Stimulated activated naive B cell treated with anti-CD40 and anti-IgM and Interleukin-4, amounts not matched to agents 10 μg/mL and 1 μg/mL and 100 μg/mL, for 72 hours (primary cell): ENCODE measurements at regions not wholly inside any gene's neighbourhood (a gene's known extent, or its start where the extent isn't known, plus 50 kb on each side); places are given as distances from the start of the nearest gene placed in this dataset.

ENCODE experiments used
- ATAC-seq, 2 donors: fragments of 150-1000 bp; cut with Tn5 transposase; replicated peaks; 2 replicates each; pipeline ENCODE4 v1.10.0; 2021; ENCODE audit warnings: moderate library complexity in 1 of 2
- DNase-seq: peaks from one replicate; pipeline ENCODE4 v3.0.0; 2021
- H3K27ac Mint-ChIP-seq: one replicate; pipeline ENCODE4 v1.8.0; 2022; ENCODE audit warnings: mild to moderate bottlenecking, mixed read lengths
- H3K27me3 Mint-ChIP-seq, 2 donors: one replicate each; pipeline ENCODE4 v1.8.0; 2022; ENCODE audit warnings: mixed read lengths in 2 of 2
- H3K36me3 Mint-ChIP-seq, 2 donors: one replicate each; pipeline ENCODE4 v1.8.0; 2022; ENCODE audit warnings: mixed read lengths in 2 of 2, mild to moderate bottlenecking in 1 of 2
- H3K4me1 Mint-ChIP-seq, 2 donors: one replicate each; pipeline ENCODE4 v1.8.0; 2022; ENCODE audit warnings: mixed read lengths in 2 of 2, mild to moderate bottlenecking in 1 of 2
- H3K4me3 Mint-ChIP-seq, 2 donors: one replicate each; pipeline ENCODE4 v1.8.0; 2022; ENCODE audit warnings: mild to moderate bottlenecking in 2 of 2, mixed read lengths in 2 of 2, moderate library complexity in 1 of 2
- H3K9me3 Mint-ChIP-seq, 2 donors: one replicate each; pipeline ENCODE4 v1.8.0; 2022; ENCODE audit warnings: mixed read lengths in 2 of 2, mild to moderate bottlenecking in 1 of 2

DNA sequence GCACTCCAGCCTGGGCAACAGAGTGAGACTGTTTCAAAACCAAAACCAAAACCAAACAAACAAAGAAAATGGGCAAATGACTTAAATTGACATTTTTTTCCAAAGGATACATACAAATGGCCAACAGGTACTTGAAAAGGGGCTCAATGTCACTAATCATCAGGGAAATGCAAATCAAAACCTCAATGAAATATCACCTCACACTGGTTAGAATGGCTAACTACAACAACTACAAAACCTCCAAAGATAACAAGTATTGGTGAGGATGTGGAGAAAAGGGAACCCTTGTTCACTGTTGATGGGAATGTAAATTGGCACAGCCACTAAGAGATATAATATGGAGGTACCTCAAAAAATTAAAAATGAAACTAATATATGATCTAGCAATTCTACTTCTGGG is 213.2 kb upstream of the HS6ST1 start:
- Mint-ChIP-seq H3K4me3 (no peak overlapping the region), H3K36me3 (no peaks in the 10 kb centered on the region), H3K27ac (no peak overlapping the region), H3K27me3 (peaks cover 3 to 12% of the 10 kb centered on the region in 2 donors), H3K4me1 (peaks cover 0 to 5% of the 10 kb centered on the region in 2 donors), H3K9me3 (no peaks in the 10 kb centered on the region)
- DNase-seq (no peak), ATAC-seq (no peak)

DNA sequence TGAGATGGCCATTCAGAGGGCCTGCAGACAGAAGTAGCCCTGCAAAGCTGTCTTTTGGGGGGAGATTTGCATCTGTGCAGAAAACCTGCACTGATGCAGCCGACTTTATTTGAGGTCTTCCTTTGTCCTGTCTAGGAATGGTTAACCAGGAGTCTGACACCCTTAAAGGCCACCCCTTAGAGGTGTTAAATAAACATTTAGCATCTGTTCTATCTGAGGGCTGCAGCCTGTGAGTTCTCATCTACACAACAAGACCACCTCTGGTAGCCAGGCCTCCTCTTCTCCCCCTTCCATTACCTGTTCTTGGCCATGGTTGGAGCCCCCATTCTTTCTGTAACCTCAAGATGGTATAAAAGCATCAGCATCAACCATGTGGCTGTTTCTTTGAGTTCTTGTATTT is 214.4 kb upstream of the HS6ST1 start:
- DNase-seq (no peak), ATAC-seq (no peak)
- H3K9me3 Mint-ChIP-seq: no peaks in the 10 kb centered on the region
- peaks cover 0 to 11% of the 10 kb centered on the region in 2 donors for H3K4me1 Mint-ChIP-seq
- H3K27me3 Mint-ChIP-seq: peaks cover 0 to 4% of the 10 kb centered on the region in 2 donors
- H3K36me3 Mint-ChIP-seq: no peaks in the 10 kb centered on the region
- no peak overlapping the region for H3K4me3 Mint-ChIP-seq
- H3K27ac Mint-ChIP-seq: no peak overlapping the region

DNA sequence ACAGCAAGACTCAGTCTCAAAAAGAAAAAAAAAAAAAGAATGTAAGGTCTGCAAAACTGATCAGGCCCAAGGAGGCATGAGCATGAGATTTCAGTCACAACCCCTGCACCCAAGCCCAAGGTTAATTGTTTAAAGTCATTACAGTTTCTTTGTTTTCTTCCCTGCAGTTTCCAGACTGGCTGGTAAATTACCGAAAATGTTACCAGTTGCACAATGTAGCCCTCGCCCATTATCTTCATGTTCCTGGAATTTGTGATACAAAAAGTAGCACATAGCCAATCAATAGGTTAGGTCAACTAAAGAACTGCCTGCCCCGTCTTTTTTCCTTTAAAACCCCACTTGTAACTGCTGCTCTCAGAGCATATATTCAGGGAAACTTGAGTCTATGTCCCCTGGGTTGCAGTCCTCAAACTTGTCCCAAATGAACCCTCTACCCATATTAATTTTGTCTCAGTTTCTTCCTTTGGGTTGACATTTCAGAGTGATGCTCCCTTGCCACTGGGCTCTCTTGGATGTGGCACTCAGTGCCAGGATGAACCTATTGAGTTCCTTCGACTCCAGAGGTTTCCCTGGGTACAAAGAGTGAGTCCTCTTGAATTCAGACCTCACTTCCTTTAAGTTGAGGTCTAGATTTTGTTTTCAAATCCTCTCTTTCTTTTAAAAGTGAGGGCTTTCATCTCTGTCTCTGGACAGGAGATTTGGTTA is 216.2 kb upstream of the HS6ST1 start:
- Mint-ChIP-seq H3K36me3 (no peaks in the 10 kb centered on the region), H3K4me3 (no peak overlapping the region), H3K9me3 (no peaks in the 10 kb centered on the region), H3K4me1 (peaks cover 0 to 11% of the 10 kb centered on the region in 2 donors), H3K27me3 (no peaks in the 10 kb centered on the region), H3K27ac (no peak overlapping the region)
- ATAC-seq (no peak), DNase-seq (no peak)

DNA sequence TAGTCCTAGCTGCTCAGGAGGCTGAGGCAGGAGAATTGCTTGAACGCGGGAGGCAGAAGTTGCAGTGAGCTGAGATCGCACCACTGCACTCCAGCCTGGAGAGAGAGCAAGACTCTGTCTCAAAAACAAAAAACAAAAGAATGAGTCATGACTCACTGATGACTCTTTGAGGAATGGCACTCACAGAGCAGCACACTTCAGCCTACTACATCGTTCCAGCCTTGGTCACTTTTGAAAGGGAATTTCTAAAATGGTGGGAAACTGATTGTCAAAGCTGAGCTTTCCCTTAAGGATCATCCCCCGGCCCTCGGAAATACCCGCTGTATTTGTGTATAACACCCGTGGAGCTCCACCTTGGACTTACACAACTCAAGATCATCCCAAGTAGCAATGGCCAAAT is 217.3 kb upstream of the HS6ST1 start:
- Mint-ChIP-seq H3K9me3 (no peaks in the 10 kb centered on the region), H3K36me3 (no peaks in the 10 kb centered on the region), H3K27me3 (no peaks in the 10 kb centered on the region), H3K4me3 (no peak overlapping the region), H3K4me1 (peaks cover 0 to 11% of the 10 kb centered on the region in 2 donors), H3K27ac (no peak overlapping the region)
- ATAC-seq: no peak
- no peak for DNase-seq

DNA sequence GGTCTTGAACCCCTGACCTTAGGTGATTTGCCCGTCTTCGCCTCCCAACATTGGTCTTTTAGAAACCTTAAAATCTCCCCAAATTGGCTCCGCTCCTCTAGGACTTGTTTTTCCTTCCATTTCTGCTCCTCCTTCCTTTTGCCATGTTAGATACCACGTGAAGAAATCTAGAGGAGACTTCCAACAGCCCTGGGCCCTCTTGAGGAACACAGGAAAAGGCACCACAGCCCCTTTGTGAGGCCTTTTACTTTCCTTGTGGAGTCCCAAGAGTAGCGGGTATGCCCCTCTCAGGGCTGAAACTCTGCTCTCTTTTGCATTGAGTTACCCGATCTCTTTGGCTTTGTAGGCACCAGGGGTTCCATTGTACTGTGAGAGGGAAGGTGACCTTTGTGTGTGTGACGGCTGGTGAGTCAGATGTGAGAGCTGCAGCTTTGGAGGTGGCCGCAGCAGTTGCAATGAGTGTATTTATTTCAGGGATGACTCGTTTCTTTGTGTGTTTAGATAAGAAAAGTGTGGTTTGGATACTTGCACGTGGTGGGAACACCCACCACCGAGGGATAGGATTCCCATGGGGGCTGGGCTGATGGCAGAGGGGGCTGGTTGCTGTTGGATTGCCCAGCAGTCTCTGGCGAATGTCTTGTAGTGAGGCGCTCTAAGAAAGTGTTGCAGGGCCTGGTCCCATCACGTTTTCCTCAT is 218.4 kb upstream of the HS6ST1 start:
- H3K27ac Mint-ChIP-seq: no peak overlapping the region
- ATAC-seq: peak; percentile 53 to 68
- DNase-seq: no peak
- no peaks in the 10 kb centered on the region for H3K9me3 Mint-ChIP-seq
- no peaks in the 10 kb centered on the region for H3K36me3 Mint-ChIP-seq
- H3K27me3 Mint-ChIP-seq: no peaks in the 10 kb centered on the region
- no peak overlapping the region for H3K4me3 Mint-ChIP-seq
- peaks cover 0 to 6% of the 10 kb centered on the region in 2 donors for H3K4me1 Mint-ChIP-seq

DNA sequence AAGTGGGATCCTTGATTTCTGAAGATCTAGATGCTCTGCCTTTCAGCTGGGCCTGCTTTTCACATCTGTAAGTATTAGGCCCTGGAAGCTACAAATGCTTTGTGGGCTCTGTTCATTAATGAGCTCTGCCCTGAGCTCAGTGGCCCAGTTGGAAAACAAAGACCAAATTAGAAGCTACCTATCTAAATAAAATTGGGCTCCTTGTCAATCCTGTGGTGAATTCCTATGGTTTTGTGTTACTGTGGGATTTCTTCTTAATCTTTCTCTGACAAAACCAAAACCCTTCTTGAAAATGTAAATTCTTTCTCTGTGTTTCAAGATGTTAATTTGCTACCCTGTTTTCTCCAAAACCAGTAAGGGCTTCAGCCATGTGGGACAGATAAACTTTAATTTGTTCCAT is 219.0 kb upstream of the HS6ST1 start:
- Mint-ChIP-seq H3K27me3 (no peaks in the 10 kb centered on the region), H3K4me3 (no peak overlapping the region), H3K27ac (no peak overlapping the region), H3K36me3 (no peaks in the 10 kb centered on the region), H3K9me3 (no peaks in the 10 kb centered on the region), H3K4me1 (peaks cover 0 to 6% of the 10 kb centered on the region in 2 donors)
- ATAC-seq (no peak), DNase-seq (no peak)

DNA sequence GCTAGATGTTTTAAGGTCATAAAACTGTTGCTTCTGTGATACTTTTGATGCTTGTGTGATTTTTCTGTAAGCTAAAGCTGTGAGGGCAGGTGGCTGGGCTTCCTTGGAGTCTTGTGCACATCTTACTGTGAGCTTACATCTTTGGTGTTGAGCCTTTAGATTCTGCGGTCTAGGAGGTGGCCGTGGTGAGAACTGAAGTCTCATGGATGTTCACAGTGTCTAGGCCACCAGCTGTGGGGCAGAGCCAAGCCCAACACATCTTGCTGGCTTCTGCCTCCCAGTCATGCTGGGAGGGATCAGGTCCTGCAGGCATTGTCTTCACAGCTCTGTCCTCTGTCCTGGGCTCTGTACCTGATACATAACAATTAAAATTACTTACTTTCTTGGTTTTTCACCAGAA is 219.7 kb upstream of the HS6ST1 start:
- H3K27me3 Mint-ChIP-seq: no peaks in the 10 kb centered on the region
- ATAC-seq (no peak), DNase-seq (no peak)
- no peaks in the 10 kb centered on the region for H3K36me3 Mint-ChIP-seq
- no peak overlapping the region for H3K4me3 Mint-ChIP-seq
- H3K9me3 Mint-ChIP-seq: no peaks in the 10 kb centered on the region
- H3K4me1 Mint-ChIP-seq: peaks cover 0 to 6% of the 10 kb centered on the region in 2 donors
- H3K27ac Mint-ChIP-seq: no peak overlapping the region

DNA sequence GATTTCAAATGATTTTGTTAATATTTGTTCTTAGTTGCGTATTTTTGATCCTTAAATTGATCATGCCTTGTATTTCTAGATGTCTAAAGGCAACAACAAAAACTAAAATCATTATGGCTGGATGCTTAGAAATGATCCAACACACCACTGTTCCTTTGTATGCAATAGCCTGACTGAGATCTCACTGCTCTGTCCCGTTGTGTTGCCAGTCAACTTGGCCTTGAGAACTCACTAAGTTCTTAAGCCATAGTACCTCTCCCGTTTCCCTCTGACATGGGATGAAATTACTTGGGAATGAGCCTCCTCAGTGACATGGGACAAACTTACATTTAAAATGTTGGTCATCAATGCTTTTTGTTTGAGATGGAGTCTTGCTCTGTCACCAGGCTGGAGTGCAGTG is 222.0 kb upstream of the HS6ST1 start:
- Mint-ChIP-seq H3K27me3 (no peaks in the 10 kb centered on the region), H3K9me3 (no peaks in the 10 kb centered on the region), H3K4me3 (no peak overlapping the region), H3K4me1 (peaks cover 0 to 6% of the 10 kb centered on the region in 2 donors), H3K36me3 (no peaks in the 10 kb centered on the region), H3K27ac (no peak overlapping the region)
- no peak for ATAC-seq
- DNase-seq: no peak

DNA sequence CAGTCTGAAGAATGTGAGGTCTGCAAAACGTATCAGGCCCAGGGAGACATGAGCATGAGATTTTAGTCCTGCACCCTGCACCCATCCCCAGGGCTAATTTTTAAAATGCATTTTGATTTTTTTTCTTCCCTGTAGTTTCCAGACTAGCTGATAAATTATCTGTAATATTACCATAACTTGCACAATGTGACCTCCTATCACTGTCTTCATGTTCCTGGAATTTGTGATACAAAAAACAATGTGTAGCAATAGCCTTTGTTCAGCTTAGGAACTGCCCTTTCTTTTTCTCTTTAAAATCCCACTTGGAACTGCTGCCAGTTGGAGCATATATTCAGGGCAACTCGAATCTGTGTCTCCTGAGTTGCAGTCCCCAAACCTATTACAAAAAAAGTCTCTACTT is 222.8 kb upstream of the HS6ST1 start:
- Mint-ChIP-seq H3K4me1 (peaks cover 0 to 6% of the 10 kb centered on the region in 2 donors), H3K36me3 (no peaks in the 10 kb centered on the region), H3K4me3 (no peak overlapping the region), H3K27ac (no peak overlapping the region), H3K27me3 (no peaks in the 10 kb centered on the region), H3K9me3 (peaks cover under 1 to 2% of the 10 kb centered on the region in 2 donors)
- ATAC-seq (no peak), DNase-seq (no peak)

DNA sequence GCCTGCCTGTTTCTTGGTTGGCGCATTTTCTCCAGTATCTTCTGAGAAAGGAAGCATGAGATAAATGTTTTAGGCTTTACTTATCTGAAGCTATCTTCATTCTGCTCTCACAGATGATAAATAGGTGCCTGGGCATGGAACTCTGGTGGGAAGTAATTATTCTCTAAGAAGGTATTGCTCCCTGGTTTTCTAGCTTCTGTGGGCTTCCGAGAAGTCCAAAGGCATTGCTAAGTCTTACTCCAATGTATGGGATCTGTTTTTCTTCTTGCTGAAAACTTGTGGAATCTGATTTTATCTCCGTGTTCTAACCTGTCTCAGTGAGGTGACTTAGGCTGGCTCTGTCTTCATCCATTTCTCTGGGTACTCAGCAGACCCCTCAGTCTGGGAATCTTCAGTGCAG is 224.4 kb upstream of the HS6ST1 start:
- no peak for ATAC-seq

DNA sequence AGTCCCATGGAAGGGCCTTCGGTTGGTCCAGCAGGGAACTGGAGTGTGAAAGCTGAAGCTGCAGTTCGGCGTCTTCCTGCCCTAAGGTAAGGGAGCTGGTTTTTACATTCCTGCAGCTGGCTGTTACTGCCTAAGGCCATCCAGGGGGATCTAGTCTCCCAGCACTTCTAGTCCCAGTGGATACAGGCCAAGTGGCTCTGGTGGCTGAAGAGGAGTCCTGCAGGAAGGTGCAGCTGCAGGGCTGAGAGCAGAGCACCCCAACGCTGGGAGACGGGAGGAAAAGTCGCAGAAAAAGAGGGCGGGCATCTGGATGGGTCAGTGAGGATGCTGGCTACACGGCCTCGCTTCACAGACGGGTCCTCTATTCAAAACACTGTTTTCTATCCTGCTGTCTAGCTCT is 225.0 kb upstream of the HS6ST1 start:
- H3K36me3 Mint-ChIP-seq: no peaks in the 10 kb centered on the region
- no peak for DNase-seq
- no peak for ATAC-seq
- no peaks in the 10 kb centered on the region for H3K4me1 Mint-ChIP-seq
- H3K27ac Mint-ChIP-seq: no peak overlapping the region
- H3K27me3 Mint-ChIP-seq: no peaks in the 10 kb centered on the region
- no peak overlapping the region for H3K4me3 Mint-ChIP-seq
- H3K9me3 Mint-ChIP-seq: peaks cover 10 to 11% of the 10 kb centered on the region in 2 donors

More for the DNA sequence above, 224.4 kb upstream of the HS6ST1 start:
- Mint-ChIP-seq H3K36me3 (no peaks in the 10 kb centered on the region), H3K9me3 (peaks cover 10 to 11% of the 10 kb centered on the region in 2 donors), H3K4me3 (no peak overlapping the region), H3K4me1 (no peaks in the 10 kb centered on the region), H3K27me3 (no peaks in the 10 kb centered on the region), H3K27ac (no peak overlapping the region)
- DNase-seq: no peak

DNA sequence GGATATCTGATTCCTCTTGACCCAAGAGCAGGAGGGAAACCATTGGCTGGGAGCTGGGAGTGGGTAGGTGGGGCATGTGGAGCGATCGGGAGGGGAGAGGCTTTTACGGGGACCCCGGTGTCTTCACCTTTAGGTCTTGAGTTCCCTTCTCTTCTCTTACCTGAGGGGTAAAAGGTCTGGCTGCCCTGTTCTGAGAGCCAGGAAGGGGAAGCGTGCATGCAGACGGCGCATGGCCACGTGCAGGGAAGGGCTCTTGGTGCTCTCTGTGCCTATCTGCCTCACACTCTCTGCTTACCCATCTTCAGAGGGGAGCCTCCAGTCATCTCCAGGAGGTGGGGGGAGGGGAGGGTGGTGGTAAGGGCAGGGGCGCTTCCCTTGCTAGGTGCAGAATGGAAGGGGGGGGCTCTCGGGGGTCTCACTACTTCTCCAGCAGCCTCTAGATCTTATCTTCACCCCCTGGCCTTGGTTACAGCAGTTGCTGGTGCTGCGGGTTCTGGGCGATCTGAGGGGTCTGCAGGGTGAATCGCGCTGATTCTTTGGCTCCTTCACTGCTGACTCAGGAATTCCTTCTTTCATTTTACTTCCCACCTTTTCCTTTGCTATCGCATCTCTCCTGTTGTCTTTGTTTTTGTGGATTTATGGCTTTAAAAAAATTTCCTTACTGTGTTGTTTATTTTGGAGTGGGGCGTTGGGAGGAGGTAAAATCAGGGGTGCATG is 225.8 kb upstream of the HS6ST1 start:
- DNase-seq (no peak), ATAC-seq (no peak)
- Mint-ChIP-seq H3K27me3 (no peaks in the 10 kb centered on the region), H3K4me1 (no peaks in the 10 kb centered on the region), H3K36me3 (no peaks in the 10 kb centered on the region), H3K9me3 (peaks cover 10 to 11% of the 10 kb centered on the region in 2 donors), H3K27ac (no peak overlapping the region), H3K4me3 (no peak overlapping the region)

DNA sequence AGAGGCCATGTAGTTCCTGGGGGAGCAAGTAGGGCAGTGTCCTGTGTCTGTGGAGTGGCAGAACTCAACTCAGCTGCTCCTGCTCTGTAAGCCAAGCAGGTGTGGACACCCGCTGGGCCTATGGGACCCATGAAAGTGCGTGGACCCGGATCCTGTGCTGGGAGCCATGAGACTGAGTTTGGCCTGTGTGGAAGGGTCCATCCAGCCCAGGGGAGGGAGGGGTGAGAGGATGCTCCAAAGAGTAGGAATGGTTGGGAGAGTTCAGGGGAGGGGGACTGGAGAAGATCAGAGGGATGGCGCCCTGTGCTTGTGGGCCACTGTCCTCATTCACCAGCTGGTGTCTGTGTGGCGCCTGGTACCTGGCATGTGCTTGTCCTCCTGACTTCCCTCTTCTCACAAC is 226.4 kb upstream of the HS6ST1 start:
- ATAC-seq (no peak), DNase-seq (no peak)
- Mint-ChIP-seq H3K4me3 (no peak overlapping the region), H3K27me3 (no peaks in the 10 kb centered on the region), H3K36me3 (no peaks in the 10 kb centered on the region), H3K4me1 (no peaks in the 10 kb centered on the region), H3K9me3 (peaks cover 10 to 11% of the 10 kb centered on the region in 2 donors), H3K27ac (no peak overlapping the region)

DNA sequence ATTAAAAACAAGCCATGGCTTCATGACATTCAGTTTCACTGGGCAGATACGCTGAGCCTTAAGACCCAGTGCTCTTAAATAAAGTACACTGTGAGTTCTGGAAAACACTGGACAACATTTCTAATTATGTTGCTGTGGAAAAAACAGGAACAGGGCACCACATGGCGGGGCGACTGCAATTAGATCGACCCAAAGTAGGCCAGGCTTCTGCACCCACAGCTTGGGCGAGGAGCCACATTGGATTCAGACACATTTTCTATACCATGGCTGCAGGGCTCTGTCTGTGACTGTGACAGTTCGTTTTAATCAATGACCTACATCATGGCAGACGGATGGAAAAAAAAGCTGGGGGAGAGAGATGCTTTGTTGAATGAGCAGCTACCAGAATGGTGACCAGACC is 227.2 kb upstream of the HS6ST1 start:
- no peak for DNase-seq
- Mint-ChIP-seq H3K27ac (no peak overlapping the region), H3K27me3 (no peaks in the 10 kb centered on the region), H3K9me3 (peaks cover 10 to 11% of the 10 kb centered on the region in 2 donors), H3K4me1 (no peaks in the 10 kb centered on the region), H3K36me3 (no peaks in the 10 kb centered on the region), H3K4me3 (no peak overlapping the region)
- no peak for ATAC-seq

DNA sequence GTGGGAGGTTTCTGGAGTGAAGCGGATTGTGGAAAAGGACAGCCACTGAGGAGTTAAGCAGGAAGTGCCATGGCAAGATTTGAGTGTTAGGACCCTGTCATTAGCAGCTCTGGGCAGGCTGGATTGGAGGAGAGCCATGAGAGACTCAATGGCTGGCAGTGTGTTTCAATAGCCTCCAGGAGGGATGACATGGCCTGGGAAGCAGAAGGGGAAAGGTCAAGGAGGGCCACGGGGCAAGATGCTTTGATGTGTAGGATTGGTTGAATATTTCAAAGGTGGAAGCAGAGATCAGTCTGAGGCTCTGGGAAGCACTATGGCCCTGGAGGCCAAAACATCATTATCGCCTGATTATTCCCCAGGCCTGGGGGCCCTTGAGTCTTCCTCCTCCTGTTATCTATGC is 229.0 kb upstream of the HS6ST1 start:
- peaks cover 10 to 11% of the 10 kb centered on the region in 2 donors for H3K9me3 Mint-ChIP-seq
- H3K4me1 Mint-ChIP-seq: no peaks in the 10 kb centered on the region
- H3K27me3 Mint-ChIP-seq: no peaks in the 10 kb centered on the region
- DNase-seq (no peak), ATAC-seq (no peak)
- H3K36me3 Mint-ChIP-seq: no peaks in the 10 kb centered on the region
- no peak overlapping the region for H3K27ac Mint-ChIP-seq
- no peak overlapping the region for H3K4me3 Mint-ChIP-seq
